Medulla oblongata (tissue), 1 donor: ENCODE measurements at regions not wholly inside any gene's neighbourhood (a gene's known extent, or its start where the extent isn't known, plus 50 kb on each side); places are given as distances from the start of the nearest gene placed in this dataset.
A peak's percentile ranks its signal among the peaks of the same experiment; 100 is the strongest.

ENCODE experiments used
- DNase-seq: peaks from one replicate; pipeline ENCODE4 v3.0.0-alpha.2; 2015; ENCODE audit errors: extremely low spot score

GRCh38 chr5:54772231-54772630, 213.2 kb downstream of the ESM1 start:
- DNase-seq: no peak

- no peak for DNase-seq
Observed at GRCh38 chr5:54769746-54770145, 215.6 kb downstream of the ESM1 start.

- DNase-seq: no peak
Observed at GRCh38 chr5:54769072-54769471, 216.3 kb downstream of the ESM1 start.

- DNase-seq: no peak
Observed at GRCh38 chr5:54766748-54767147, 218.6 kb downstream of the ESM1 start.

GRCh38 chr5:54765165-54766028, 220.0 kb downstream of the ESM1 start:
- no peak for DNase-seq

DNA sequence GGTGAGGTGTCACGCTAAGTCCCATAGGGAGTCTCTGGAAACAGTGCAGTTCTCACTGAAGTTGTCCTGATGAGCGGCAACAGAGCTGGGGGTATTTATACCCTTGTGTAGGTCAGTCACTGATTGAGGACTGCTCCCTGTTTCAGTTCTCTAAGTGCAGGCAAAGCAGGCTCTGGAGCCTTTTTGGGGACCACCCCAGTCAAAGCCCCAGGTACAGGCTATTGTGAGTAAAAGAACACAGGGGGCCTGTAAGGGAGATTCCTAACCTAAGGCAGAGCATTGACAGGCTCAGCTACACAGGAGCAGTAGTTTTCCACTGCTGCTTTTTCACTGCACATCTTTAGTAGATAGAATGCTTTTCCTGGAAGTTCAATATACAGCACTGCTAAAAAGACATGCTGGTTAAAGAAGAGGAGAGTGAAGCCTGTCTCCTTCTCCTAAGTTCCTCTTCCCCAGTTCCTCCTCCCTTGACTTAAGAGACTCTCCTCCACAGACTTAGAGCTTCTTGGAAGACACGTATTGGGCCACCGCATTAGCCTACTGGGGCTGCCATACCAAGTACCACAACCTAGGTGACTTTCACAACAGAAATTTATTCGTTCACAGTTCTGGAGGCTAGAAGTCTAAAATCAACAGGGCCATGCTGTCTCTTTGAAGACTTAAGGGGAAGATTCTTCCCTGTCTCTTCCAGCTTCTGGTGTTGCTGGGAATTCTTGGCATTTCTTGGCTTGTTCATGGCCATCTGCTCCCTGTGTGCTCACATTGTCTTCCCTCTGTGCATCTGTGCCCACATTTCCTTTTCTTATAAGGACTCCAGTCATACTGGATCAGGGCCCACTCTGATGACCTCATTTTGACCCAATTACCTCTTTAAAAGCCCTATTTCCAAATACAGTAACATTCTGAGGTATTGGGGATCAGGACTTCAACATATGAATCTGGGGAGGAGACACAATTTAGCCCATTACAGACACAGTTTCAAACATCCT, 221.0 kb downstream of the ESM1 start:
- no peak for DNase-seq

GRCh38 chr5:54761213-54761701, 224.1 kb downstream of the ESM1 start:
- DNase-seq: no peak

GRCh38 chr5:54760182-54760935, 225.0 kb downstream of the ESM1 start:
- no peak for DNase-seq

- no peak for DNase-seq
Observed at GRCh38 chr5:54758038-54758437, 227.4 kb downstream of the ESM1 start.

- DNase-seq: peak; percentile 36
Observed at GRCh38 chr5:54757541-54757940, 227.9 kb downstream of the ESM1 start.

DNA sequence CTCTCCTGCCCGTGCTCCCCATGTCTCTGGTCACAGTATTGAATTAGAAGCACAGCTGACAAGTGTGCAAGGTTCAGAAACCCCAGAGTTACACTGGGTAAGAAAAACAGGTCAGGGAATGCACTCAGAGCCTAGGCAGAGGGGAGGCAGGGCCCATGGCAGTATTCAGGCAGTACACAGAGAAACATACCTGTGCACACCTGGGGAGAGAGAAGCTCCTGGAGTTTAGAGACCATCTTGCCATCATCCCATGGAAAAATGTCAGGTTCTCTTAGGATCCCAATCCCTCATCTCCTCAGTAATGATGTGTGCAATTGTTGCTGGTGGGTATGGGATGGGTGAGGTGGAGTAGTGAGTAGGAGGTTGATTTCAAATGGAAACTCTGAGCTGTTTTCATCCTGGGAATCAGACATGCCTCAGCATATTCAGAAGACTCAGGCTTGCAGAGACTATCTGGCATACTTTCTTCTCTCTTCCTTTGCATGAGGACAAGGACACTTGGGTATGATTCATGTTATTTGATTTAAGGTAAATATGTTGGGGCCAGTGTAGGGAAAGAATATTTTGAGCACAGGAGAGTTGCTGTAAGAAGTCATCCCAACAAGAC, 228.5 kb downstream of the ESM1 start:
- no peak for DNase-seq

GRCh38 chr5:54756301-54756700, 229.1 kb downstream of the ESM1 start:
- no peak for DNase-seq

GRCh38 chr5:54754878-54755277, 230.5 kb downstream of the ESM1 start:
- no peak for DNase-seq

- DNase-seq: no peak
Observed at GRCh38 chr5:54754420-54754819, 231.0 kb downstream of the ESM1 start.

DNA sequence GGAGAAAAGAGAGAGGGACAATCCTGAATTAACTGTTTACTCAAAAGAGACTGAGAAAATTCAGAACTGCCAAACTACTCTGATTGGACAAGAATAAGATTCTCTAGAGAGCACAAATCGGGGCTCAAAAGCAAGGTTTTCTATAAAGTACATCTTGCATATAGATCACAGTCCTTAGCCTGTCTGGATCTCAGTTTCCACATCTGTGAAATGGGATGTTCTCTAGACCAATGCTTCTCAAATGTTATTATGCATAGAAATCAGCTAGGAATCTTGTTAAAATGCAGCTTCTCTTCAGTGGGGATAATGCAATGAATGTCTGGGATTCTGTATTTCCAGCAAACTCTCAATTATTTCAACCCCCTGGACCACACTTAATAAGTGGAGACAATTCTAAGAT, 231.6 kb downstream of the ESM1 start:
- DNase-seq: no peak

GRCh38 chr5:54753034-54753433, 232.4 kb downstream of the ESM1 start:
- DNase-seq: peak; percentile 13

DNA sequence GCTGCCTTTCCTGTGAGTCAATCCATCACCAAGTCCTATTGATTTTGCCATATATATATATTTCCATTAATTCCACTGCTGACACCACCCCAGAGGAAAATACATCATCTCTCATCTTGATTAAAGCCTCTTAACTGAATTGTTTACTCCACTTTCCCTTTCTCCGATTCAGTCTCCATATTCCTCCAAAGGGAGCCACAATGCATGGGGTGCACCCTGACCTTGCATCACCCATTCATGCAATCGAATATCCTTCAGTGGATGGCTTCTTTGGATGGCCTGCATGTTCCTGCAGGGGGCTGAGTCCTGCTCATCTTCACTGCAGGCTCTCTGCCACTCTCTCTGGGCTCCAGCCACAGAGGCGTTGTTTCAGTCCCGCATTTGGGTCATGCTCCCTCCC, 231.0 kb downstream of the SNX18 start:
- no peak for DNase-seq

GRCh38 chr5:54746777-54747398, 229.3 kb downstream of the SNX18 start:
- no peak for DNase-seq

- DNase-seq: no peak
Observed at GRCh38 chr5:54746346-54746745, 228.8 kb downstream of the SNX18 start.

- no peak for DNase-seq
Observed at GRCh38 chr5:54745599-54745998, 228.0 kb downstream of the SNX18 start.
